IMR-90 (cell line): ENCODE measurements at regions not wholly inside any gene's neighbourhood (a gene's known extent, or its start where the extent isn't known, plus 50 kb on each side); places are given as distances from the start of the nearest gene placed in this dataset.
"Not testable (repeated sequence)": the region's sequence is repeated elsewhere in the genome, so short reads cannot be mapped to it uniquely, and the experiment has no call there.

Experiments used
- ATAC-seq: fragments of 200-7000 bp; cut with Tn5 transposase; 2 replicates; pipeline ENCODE4 v1.9.1; 2020; ENCODE audit warnings: low read depth, mild to moderate bottlenecking, moderate library complexity
- BruUV-seq: library from RNA; stranded (reverse); fragments of 400-500 nt; replicated peaks from 2 replicates; lab custom pipeline; 2021; lab: Mats Ljungman, UMichigan
- CTCF ChIA-PET: fragments of 300-600 bp; formaldehyde crosslinking; extraction: SDS; loops from one replicate; lab custom pipeline; 2021; ENCODE audit warnings: antibody characterized with exemption; lab: Yijun Ruan, JAX
- POLR2A ChIA-PET: fragments of 300-600 bp; sonication (Branson Sonifier 250); formaldehyde crosslinking; loops from one replicate; lab custom pipeline; 2022; ENCODE audit warnings: antibody characterized with exemption; ENCODE audit not compliant: unreplicated experiment; lab: Charles Lee
- DNase-seq: peaks from one replicate; pipeline ENCODE4 v3.0.0; 2013
- H2AFZ ChIP-seq: replicated peaks from 2 replicates; pipeline ENCODE3; 2013; ENCODE audit warnings: low read length, mild to moderate bottlenecking; ENCODE audit not compliant: poor library complexity
- H2AK5ac ChIP-seq: 2 replicates; pipeline ENCODE4 v1.6.1; 2013; ENCODE audit warnings: low read depth, low read length, inconsistent platforms
- H2AK9ac ChIP-seq: replicated peaks from 2 replicates; pipeline ENCODE3; 2013; ENCODE audit warnings: mild to moderate bottlenecking, low read depth, low read length, moderate library complexity; ENCODE audit not compliant: poor library complexity
- H2BK120ac ChIP-seq: 2 replicates; pipeline ENCODE4 v1.6.1; 2013; ENCODE audit warnings: low read depth, low read length, inconsistent platforms
- H2BK15ac ChIP-seq: 3 replicates; pipeline ENCODE4 v1.6.1; 2013; ENCODE audit warnings: low read depth, low read length, inconsistent platforms
- H2BK20ac ChIP-seq: 2 replicates; pipeline ENCODE4 v1.6.1; 2013; ENCODE audit warnings: low read depth, mild to moderate bottlenecking, inconsistent platforms, low read length, moderate library complexity
- H2BK5ac ChIP-seq: 2 replicates; pipeline ENCODE4 v1.6.1; 2013; ENCODE audit warnings: mild to moderate bottlenecking, low read depth, low read length, inconsistent platforms; ENCODE audit not compliant: poor library complexity, severe bottlenecking
- H3K14ac ChIP-seq: replicated peaks from 2 replicates; pipeline ENCODE4 v1.6.1; 2013; ENCODE audit warnings: low read depth, low read length, inconsistent platforms
- H3K18ac ChIP-seq: 2 replicates; pipeline ENCODE4 v1.6.1; 2013; ENCODE audit warnings: low read depth, low read length, control low read depth
- H3K23ac ChIP-seq: 2 replicates; pipeline ENCODE4 v1.6.1; 2013; ENCODE audit warnings: low read depth, low read length, inconsistent platforms
- H3K27ac ChIP-seq: 2 replicates; pipeline ENCODE4 v1.5.1; 2013; ENCODE audit warnings: mild to moderate bottlenecking, control low read depth, low read length; ENCODE audit not compliant: insufficient read depth
- H3K27me3 ChIP-seq: 2 replicates; pipeline ENCODE4 v1.6.1; 2013; ENCODE audit warnings: low read length; ENCODE audit not compliant: control insufficient read depth, insufficient read depth
- H3K36me3 ChIP-seq: 2 replicates; pipeline ENCODE4 v1.6.1; 2013; ENCODE audit warnings: low read length, mixed read lengths; ENCODE audit not compliant: control insufficient read depth, insufficient read depth
- H3K4ac ChIP-seq: 2 replicates; pipeline ENCODE4 v1.6.1; 2013; ENCODE audit warnings: low read depth, low read length, inconsistent platforms
- H3K4me1 ChIP-seq: 2 replicates; pipeline ENCODE4 v1.6.1; 2013; ENCODE audit warnings: low read length, mixed read lengths; ENCODE audit not compliant: control insufficient read depth, insufficient read depth
- H3K4me2 ChIP-seq: 2 replicates; pipeline ENCODE4 v1.6.1; 2013; ENCODE audit warnings: low read depth, mild to moderate bottlenecking, control low read depth, low read length, moderate library complexity
- H3K4me3 ChIP-seq: 2 replicates; pipeline ENCODE4 v1.5.1; 2013; ENCODE audit warnings: low read depth, mild to moderate bottlenecking, control low read depth, low read length, moderate library complexity; ENCODE audit not compliant: insufficient read depth
- H3K56ac ChIP-seq: 2 replicates; pipeline ENCODE4 v1.6.1; 2013; ENCODE audit warnings: low read length, inconsistent platforms; ENCODE audit not compliant: insufficient read depth; ENCODE audit errors: extremely low read depth
- H3K79me1 ChIP-seq, 2 experiments: 2 replicates each; pipeline ENCODE4 v1.6.1; 2013; ENCODE audit warnings: low read length in 2 of 2, inconsistent platforms in 1 of 2, low read depth in 1 of 2
- H3K9ac ChIP-seq: 2 replicates; pipeline ENCODE4 v1.6.1; 2013; ENCODE audit warnings: low read depth, low read length, control low read depth
- H3K9me1 ChIP-seq: 2 replicates; pipeline ENCODE4 v1.6.1; 2013; ENCODE audit warnings: low read length, inconsistent platforms; ENCODE audit not compliant: insufficient read depth
- H3K9me3 ChIP-seq: 2 replicates; pipeline ENCODE4 v1.6.1; 2013; ENCODE audit warnings: low read length; ENCODE audit not compliant: control insufficient read depth, insufficient read depth
- H4K20me1 ChIP-seq: 2 replicates; pipeline ENCODE4 v1.6.1; 2013; ENCODE audit warnings: low read length, inconsistent platforms; ENCODE audit not compliant: insufficient read depth
- H4K5ac ChIP-seq: 2 replicates; pipeline ENCODE4 v1.6.1; 2013; ENCODE audit warnings: mild to moderate bottlenecking, low read depth, low read length, control low read depth
- H4K8ac ChIP-seq, 2 experiments: 2 replicates each; pipeline ENCODE4 v1.6.1; 2013; ENCODE audit warnings: low read depth in 2 of 2, low read length in 2 of 2, control low read depth in 1 of 2, inconsistent platforms in 1 of 2
- H4K91ac ChIP-seq: 2 replicates; pipeline ENCODE4 v1.6.1; 2013; ENCODE audit warnings: low read depth, low read length, inconsistent platforms; ENCODE audit not compliant: insufficient read depth
- WGBS, 2 experiments: methylation state at CpG; one replicate each; pipeline versions ENCODE4 v1.1.5 to v1.1.7; 2013; ENCODE audit warnings: missing lambda C conversion rate in 2 of 2; ENCODE audit not compliant: insufficient read length in 1 of 2; ENCODE audit errors: extremely low coverage in 2 of 2; 5-methylcytosine and 5-hydroxymethylcytosine counted together
- dilution Hi-C: fragments of 300-500 bp; cut with HindIII; formaldehyde crosslinking; loops from one replicate; pipeline ENCODE4 v1.14.3; 2018; ENCODE audit warnings: low sequenced_read_pairs; ENCODE audit not compliant: unreplicated experiment
- in situ Hi-C: fragments of 300-500 bp; cut with MboI; formaldehyde crosslinking; loops from 3 replicates; pipeline ENCODE4 v1.14.3; 2019; ENCODE audit warnings: low sequenced_read_pairs, inconsistent platforms, mixed read lengths
- intact Hi-C: fragments of 100-400 bp; cut with micrococcal nuclease; formaldehyde crosslinking; loops from 2 replicates; pipeline ENCODE4 v1.10.0; 2022

- H3K9ac ChIP-seq, H3K9me3 ChIP-seq, H2BK5ac ChIP-seq, H2AK5ac ChIP-seq, H4K5ac ChIP-seq, intact Hi-C loops, H3K4ac ChIP-seq, H4K91ac ChIP-seq, H4K20me1 ChIP-seq, H3K27ac ChIP-seq, H3K56ac ChIP-seq, POLR2A ChIA-PET, BruUV-seq, H2AFZ ChIP-seq, H3K14ac ChIP-seq, H3K4me2 ChIP-seq, H3K79me1 ChIP-seq, H3K36me3 ChIP-seq, H4K8ac ChIP-seq, dilution Hi-C loops, H3K18ac ChIP-seq, H2BK20ac ChIP-seq, ATAC-seq, H3K27me3 ChIP-seq, DNase-seq, H2BK120ac ChIP-seq, H3K4me3 ChIP-seq, H2AK9ac ChIP-seq, H3K23ac ChIP-seq, in situ Hi-C loops: not testable (repeated sequence)
- WGBS, 2 experiments: 83% methylated on average over 1 of the region's 6 CpGs; no CpG with 5 or more reads in 1 of the 2 experiments
- 0 out of 3 replicates have a peak overlapping the region, but pooled peaks have one; percentile 14 for H2BK15ac ChIP-seq
- H3K9me1 ChIP-seq: peaks cover 15% of the 10 kb centered on the region
- CTCF ChIA-PET: interaction anchor here (1.0 kb wide), 1 partner anchor 30 kb away, joined by 3 read pairs; no protein-coding TSS in a partner anchor
- peaks cover 26% of the 10 kb centered on the region for H3K4me1 ChIP-seq
Observed at GRCh38 chr4:26017961-26018700, 104.1 kb downstream of the SMIM20 start.
